Activated CD8-positive, alpha-beta T cell treated with anti-CD3 and anti-CD28 coated beads, Interleukin-2, amount 10 ng/mL, durations not matched to agents 7 days and 5 days (primary cell): ENCODE measurements at regions not wholly inside any gene's neighbourhood (a gene's known extent, or its start where the extent isn't known, plus 50 kb on each side); places are given as distances from the start of the nearest gene placed in this dataset.
"Not testable (repeated sequence)": the region's sequence is repeated elsewhere in the genome, so short reads cannot be mapped to it uniquely, and the experiment has no call there.

Experiments used
- ATAC-seq: fragments of 150-1000 bp; cut with Tn5 transposase; one replicate; pipeline ENCODE4 v1.10.0; 2021; ENCODE audit warnings: moderate library complexity
- CTCF ChIA-PET: fragments of 350-600 bp; sonication (Branson Sonifier 250); formaldehyde crosslinking; loops from one replicate; lab custom pipeline; 2021; ENCODE audit warnings: antibody characterized with exemption; lab: Charles Lee
- POLR2A ChIA-PET: fragments of 350-600 bp; sonication (Branson Sonifier 250); formaldehyde crosslinking; loops from one replicate; lab custom pipeline; 2021; ENCODE audit warnings: antibody characterized with exemption; lab: Charles Lee
- DNase-seq: peaks from one replicate; pipeline ENCODE4 v3.0.0-alpha.2; 2020
- H3K27ac Mint-ChIP-seq: one replicate; pipeline ENCODE4 v1.8.0; 2021; ENCODE audit warnings: mild to moderate bottlenecking, mixed read lengths
- H3K27me3 Mint-ChIP-seq: one replicate; pipeline ENCODE4 v1.8.0; 2021; ENCODE audit warnings: low read depth, mixed read lengths
- H3K36me3 Mint-ChIP-seq: one replicate; pipeline ENCODE4 v1.8.0; 2021; ENCODE audit warnings: low read depth, mixed read lengths
- H3K4me1 Mint-ChIP-seq: one replicate; pipeline ENCODE4 v1.8.0; 2021; ENCODE audit warnings: low read depth, mixed read lengths
- H3K4me3 Mint-ChIP-seq: one replicate; pipeline ENCODE4 v1.8.0; 2021; ENCODE audit warnings: mild to moderate bottlenecking, mixed read lengths
- H3K9me3 Mint-ChIP-seq: one replicate; pipeline ENCODE4 v1.8.0; 2022; ENCODE audit warnings: mixed read lengths; ENCODE audit not compliant: insufficient read depth

DNA sequence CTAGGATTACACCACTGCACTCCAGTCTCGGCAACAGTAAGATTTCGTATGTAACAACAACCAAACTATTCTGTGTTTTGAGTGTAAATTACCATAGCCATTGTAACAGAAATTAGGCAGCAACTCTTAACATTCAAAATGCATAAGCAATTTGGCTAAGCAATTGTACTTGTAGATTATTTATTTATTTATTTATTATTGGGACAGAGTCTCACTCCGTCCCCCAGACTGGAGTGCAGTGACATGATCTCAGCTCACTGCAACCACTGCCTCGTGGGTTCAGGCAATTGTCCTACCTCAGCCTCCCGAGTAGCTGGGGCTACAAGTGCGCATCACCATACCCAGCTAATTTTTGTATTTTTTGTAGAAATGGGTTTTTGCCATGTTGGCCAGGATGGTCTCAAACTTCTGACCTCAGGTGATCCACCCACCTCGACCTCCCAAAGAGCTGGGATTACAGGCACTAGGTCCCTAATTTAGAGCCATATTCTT lies 1507.1 kb upstream of the TPTE start:
- POLR2A ChIA-PET, H3K4me3 Mint-ChIP-seq, H3K36me3 Mint-ChIP-seq, CTCF ChIA-PET, DNase-seq, H3K27me3 Mint-ChIP-seq, H3K27ac Mint-ChIP-seq, H3K4me1 Mint-ChIP-seq, ATAC-seq: not testable (repeated sequence)
- H3K9me3 Mint-ChIP-seq: peaks cover 19% of the 10 kb centered on the region

DNA sequence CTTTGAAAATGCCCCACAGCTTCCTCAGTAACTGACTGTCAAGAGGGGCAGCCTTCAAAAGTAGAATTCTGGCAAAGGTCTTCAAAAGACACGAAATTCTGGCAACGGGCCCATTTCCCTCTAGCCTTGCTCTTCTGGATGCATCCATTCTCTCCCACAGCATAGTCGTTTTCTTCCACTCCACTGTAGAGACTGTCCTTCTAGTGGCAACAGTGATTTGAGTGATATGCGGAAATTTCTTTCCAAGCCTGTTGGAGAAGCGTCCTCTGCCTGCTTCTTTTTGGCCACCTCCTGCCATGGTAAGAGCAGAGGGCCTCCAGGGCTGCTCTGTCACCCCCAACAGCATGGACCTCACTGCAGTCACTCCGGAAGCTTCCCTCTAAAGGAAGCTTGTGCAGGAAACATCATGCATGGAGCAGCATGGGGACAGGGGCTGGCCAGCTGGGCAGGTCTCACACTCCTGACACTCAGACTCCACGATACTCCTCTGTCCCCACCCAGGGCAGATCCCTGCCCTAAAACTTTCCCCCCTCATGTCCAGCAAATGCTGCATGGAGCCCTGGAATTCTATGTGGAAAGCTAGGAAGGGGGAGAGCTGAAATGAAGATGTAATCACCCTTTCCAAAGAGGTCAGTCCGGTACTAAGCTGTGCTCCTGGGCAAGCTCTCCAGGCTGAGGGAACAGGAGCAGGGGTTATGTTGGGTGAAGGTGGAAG lies 1505.7 kb upstream of the TPTE start:
- H3K27me3 Mint-ChIP-seq, H3K36me3 Mint-ChIP-seq, CTCF ChIA-PET, ATAC-seq, H3K27ac Mint-ChIP-seq, DNase-seq, H3K4me3 Mint-ChIP-seq, POLR2A ChIA-PET, H3K4me1 Mint-ChIP-seq: not testable (repeated sequence)
- H3K9me3 Mint-ChIP-seq: peaks cover 13% of the 10 kb centered on the region

DNA sequence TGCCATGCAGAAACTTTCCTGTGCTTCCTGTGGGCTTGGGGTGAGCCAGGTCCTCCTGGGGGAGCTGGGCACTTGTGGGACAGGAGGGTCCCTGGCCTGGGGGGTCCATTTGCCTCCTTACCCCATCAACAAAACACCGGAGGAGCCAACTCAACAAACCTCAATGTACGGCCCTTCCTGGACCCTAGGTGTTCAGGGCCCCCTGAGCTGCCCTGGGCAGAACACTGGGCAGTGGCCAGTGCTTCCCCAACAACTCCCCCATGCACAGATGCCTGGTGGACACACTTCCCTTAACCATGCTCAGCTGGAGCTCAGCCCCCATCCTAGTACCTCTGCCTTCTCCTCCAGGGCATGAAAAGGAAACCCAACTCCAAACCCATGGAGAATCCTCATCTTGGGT lies 1504.2 kb upstream of the TPTE start:
- H3K4me3 Mint-ChIP-seq, CTCF ChIA-PET, H3K27me3 Mint-ChIP-seq, H3K9me3 Mint-ChIP-seq, POLR2A ChIA-PET, H3K27ac Mint-ChIP-seq, H3K36me3 Mint-ChIP-seq, DNase-seq, H3K4me1 Mint-ChIP-seq, ATAC-seq: not testable (repeated sequence)

DNA sequence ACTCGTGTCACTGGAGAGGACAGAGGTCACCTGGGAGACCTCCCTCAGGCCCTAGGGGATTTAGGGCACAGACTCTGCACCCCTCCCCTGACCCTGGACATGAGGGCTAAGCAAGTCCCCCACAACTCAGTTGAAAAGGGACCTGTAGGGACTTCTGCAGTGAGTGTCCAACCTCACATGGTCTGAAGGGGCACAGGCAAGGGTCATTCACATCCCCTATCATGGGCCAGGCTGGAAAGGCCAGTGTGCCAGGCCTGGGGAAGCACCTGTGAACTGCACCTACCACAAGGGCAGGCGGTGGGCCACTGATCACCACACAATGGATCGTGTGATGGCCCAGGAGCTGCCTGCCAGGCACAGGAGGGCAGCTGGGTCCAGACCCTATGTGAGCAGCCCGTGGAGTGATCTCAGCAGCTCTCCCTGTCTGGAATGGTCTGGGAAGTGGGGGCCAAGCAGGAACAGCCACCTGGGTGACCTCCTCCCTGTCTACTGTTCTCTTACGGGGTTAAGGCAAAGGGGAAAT lies 1502.6 kb upstream of the TPTE start:
- ATAC-seq, H3K4me1 Mint-ChIP-seq, H3K4me3 Mint-ChIP-seq, H3K36me3 Mint-ChIP-seq, H3K27me3 Mint-ChIP-seq, H3K9me3 Mint-ChIP-seq, H3K27ac Mint-ChIP-seq, CTCF ChIA-PET, POLR2A ChIA-PET, DNase-seq: not testable (repeated sequence)

DNA sequence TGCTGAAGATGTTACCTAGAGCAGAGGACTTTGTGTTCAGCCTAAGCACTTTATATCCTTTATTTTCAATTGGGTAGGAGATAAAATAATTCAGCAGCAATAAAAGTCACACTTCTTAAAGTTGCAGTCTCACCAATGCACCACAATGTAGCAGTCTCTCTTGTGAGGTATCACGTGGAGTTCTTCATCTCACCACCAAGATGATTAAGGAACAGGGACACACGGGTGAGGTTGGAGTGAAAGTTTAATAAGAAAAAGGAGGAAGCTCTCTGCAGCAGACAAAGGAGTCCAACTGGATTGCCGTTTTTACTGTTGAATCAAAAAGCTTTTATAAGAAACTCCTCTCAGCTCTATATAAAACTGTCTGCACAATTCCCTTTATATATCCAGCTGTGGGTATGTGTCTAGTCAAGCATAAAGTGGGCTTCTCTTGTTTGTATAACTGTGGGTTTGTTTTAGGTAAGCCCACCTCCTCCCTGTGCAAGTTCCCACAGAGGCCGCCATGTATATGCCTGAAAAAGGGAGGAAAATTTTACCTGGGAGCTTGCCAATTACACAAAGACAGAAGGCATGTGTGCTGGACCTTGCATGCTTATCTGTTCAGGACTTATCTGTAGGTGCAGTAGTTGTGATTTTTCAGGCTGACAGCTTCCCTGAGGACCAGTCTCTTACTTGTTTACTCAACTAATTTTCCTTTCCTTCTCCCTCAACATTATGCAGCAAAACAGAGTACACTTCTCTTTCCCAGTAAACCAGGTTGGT lies 1497.2 kb upstream of the TPTE start:
- H3K9me3 Mint-ChIP-seq, H3K4me3 Mint-ChIP-seq, H3K4me1 Mint-ChIP-seq, DNase-seq, H3K36me3 Mint-ChIP-seq, ATAC-seq, H3K27me3 Mint-ChIP-seq, POLR2A ChIA-PET, H3K27ac Mint-ChIP-seq, CTCF ChIA-PET: not testable (repeated sequence)

DNA sequence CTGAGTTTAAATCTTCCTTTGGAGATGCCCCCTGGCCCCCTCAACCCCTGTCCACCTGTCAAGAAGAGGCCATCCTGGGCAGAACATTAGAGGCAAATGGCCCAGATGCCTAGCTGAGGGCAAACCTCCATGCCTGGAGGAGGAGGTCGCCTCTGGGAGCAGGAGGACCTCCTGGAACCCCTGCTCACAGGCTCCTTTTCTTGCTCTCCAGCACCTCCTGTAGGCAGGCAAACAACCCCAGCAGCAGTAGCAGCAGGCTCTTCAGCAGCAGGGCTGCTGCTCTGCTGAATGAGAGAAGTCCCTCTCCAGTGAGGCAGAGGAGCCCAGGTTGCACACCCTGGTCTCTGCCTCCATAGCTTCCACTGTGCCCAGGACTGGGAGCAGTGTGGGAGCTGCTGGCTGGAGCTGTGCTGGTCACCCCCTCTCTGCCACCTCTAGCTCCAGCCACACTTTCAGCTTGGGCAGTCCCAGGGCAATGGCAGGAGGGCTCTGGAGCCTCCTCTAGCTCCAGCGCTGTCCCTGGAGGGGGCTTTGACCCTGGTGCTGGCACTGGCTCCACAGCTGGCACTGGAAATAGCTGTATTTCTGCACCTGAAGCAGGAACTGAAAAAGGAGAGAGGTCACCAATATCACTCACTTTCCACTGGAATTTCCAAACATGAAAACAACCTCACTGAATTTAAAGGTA lies 1494.5 kb upstream of the TPTE start:
- H3K27me3 Mint-ChIP-seq, H3K36me3 Mint-ChIP-seq, H3K4me1 Mint-ChIP-seq, CTCF ChIA-PET, H3K4me3 Mint-ChIP-seq, POLR2A ChIA-PET, DNase-seq, ATAC-seq, H3K9me3 Mint-ChIP-seq, H3K27ac Mint-ChIP-seq: not testable (repeated sequence)

DNA sequence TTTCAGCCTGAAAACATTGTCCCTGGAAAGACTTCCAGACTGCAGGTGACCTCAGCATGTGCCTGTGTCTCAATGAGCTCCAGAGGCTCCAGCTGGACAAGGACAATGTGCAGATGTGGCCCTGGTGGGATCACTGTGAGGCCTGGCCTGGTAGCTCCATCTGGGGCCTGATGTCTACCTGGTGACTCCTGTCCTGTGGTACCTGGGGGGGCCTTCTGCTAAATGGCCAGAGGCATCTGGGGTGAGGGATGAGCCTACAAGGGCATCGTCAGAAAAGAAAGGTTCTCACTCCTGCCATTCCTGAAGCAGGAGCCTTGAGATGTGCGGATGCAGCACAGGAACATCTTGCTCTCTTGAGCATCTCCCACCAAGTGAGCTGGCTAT lies 1494.0 kb upstream of the TPTE start:
- H3K9me3 Mint-ChIP-seq, CTCF ChIA-PET, H3K27ac Mint-ChIP-seq, H3K27me3 Mint-ChIP-seq, DNase-seq, H3K36me3 Mint-ChIP-seq, H3K4me3 Mint-ChIP-seq, H3K4me1 Mint-ChIP-seq, POLR2A ChIA-PET, ATAC-seq: not testable (repeated sequence)

DNA sequence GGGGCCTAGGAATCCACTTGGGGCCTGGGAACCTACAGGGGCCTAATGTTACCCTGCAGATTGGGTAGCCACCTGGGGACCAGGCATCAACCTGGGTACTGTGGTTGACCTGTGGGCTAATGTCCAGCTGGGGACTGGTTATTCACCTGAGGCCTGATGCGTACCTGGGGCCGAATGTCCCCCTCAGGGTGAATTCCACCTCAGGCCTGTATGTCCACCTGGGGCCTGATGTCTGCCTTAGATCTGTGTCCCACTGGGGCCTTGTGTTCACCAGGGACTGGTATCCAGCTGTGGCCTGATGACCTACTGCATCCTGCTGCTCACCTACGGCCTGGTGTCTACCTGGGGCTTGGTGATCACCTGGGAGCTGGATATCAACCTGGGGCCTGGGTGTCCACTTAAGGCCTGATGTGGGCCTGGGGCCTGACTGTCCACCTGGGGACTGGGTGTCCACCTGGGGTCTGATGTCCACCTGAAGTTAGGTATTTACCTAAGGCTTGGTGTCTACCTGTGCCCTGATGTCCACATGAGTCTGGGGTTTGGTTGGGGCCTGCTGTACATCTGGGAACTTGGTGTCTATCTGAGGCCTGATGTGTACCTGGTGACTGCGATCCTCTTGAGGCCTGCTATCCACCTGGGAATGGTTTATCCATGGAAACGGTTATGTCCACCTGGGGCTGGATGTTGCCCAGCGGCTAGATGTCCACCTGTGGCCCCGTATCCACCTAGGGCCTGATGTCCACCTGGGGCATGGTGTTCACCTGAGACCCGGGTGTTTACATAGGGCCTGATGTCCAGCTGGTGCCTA lies 1492.6 kb upstream of the TPTE start:
- H3K4me1 Mint-ChIP-seq, POLR2A ChIA-PET, H3K36me3 Mint-ChIP-seq, H3K27me3 Mint-ChIP-seq, CTCF ChIA-PET, H3K9me3 Mint-ChIP-seq, DNase-seq, H3K4me3 Mint-ChIP-seq, ATAC-seq, H3K27ac Mint-ChIP-seq: not testable (repeated sequence)

DNA sequence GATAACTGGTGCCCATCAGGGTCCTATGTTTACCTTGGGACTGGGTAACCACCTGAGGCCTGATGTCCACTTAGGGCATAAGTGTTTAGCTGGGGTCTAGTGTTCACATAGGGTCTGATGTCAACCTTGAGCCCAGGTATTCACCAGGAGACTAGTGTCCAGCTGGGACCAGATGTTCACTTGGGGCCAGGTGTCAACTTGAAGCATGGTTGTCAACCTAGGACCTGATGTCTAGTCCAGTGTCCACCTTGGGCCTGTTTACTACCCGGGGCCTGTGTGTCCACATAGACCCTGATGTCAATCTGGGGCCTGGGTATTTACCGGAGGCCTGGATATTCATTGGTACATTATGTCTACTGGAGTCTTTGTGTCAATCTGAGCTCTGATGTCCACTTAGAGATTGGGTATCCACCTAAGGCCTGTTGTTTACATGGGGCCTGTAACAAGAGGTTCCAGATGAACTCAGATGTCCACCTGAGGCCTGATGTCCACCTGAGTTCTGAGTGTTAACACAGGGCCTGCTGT lies 1491.2 kb upstream of the TPTE start:
- POLR2A ChIA-PET, H3K4me1 Mint-ChIP-seq, H3K27ac Mint-ChIP-seq, DNase-seq, ATAC-seq, H3K9me3 Mint-ChIP-seq, H3K27me3 Mint-ChIP-seq, CTCF ChIA-PET, H3K4me3 Mint-ChIP-seq, H3K36me3 Mint-ChIP-seq: not testable (repeated sequence)

DNA sequence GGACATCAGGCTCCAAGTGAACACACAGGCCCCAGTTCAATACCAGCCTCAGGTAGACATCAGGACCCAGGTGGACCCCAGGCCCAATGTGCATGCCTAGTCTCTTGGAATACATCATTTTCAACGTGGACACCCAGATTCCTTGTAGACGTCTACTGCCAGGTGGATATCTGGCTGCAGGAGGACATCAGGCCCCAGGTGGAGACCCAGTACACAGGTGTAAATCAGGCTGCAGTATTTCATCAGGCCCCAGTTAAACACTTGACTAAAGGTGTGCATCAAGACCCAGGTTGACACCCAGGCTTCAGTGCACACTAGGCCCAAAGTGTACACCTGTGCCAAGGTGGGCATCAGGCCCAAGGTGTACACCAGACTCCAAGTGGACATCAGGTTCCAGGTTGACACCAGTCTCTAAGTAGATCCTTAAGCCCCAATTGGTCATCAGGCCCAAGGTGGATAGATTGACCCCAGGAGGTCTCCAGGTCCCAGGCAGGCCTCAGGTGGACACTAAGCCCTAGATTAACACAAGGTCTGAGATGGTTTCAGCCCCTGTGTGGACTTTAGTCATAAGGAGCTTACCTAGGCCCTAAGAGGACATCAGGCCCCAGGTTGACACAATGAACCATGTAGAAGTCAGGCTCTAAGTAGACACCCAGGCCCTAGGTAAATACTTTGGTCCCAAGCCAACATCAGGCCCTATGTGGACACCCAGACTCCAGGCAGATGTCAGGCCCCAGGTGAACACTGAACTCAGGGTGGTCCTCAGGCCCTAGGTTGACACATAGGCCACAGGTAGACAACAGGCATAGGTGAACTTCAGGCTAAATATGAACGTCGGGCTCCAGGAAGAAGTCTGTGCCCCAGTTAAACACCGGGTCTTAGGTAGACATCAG lies 1489.7 kb upstream of the TPTE start:
- not testable (repeated sequence) for H3K36me3 Mint-ChIP-seq

More for the DNA sequence above, 1489.7 kb upstream of the TPTE start:
- H3K9me3 Mint-ChIP-seq, CTCF ChIA-PET, H3K27me3 Mint-ChIP-seq, DNase-seq, H3K4me1 Mint-ChIP-seq, H3K4me3 Mint-ChIP-seq, H3K27ac Mint-ChIP-seq, POLR2A ChIA-PET, ATAC-seq: not testable (repeated sequence)
